ENCODE measurements at regions not wholly inside any gene's neighbourhood (a gene's known extent, or its start where the extent isn't known, plus 50 kb on each side); places are given as distances from the start of the nearest gene placed in this dataset.

DNA sequence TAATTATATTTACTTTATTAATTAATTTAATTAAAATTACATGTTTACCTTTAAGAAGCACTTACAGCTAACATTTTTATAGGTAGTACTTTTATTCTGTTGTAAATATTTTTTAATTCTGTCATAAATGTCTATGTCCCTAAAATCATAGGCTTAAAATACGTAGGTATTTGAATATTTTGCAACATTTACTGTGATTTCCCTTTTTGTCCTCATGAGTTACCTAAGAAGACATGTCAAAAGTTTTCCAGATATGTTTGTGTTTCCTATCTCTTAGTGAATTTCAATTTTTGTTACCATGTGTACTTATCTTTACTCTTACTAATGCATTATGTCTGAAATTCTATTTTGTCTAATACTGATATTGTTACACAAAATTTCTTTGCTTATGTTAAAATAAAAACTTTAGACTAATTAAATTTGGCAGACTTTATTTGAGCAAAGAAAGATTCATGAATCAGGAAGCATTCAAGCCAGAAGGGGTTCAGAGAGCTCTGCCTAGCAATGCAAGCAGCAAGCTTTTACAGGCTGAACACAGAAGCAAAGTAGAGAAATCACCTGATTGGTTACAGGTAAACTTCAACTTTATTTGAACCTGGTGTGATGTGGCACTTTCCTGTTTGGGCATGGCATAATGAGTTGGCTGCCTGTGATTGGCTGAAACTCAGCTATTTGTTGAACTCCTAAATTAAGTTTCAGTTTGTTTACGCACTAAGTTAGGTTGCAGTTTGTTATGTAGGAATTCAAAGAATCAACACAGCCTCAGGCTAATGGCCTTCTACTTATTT lies 123.2 kb upstream of the TMEM170B start (continued):
- TF ChIP-seq ELF4 (CRISPR knock-in tag; IDR thresholded peaks at IDR 0.05; ENCODE audit: borderline replicate concordance) (no peak), FIP1L1 (IDR thresholded peaks at IDR 0.05; ENCODE audit: borderline replicate concordance, insufficient read depth, low read depth, low read length) (no peak), EP300 (IDR thresholded peaks at IDR 0.05; ENCODE audit: low read depth in 2 of 2, low read length in 2 of 2) (0 out of 4 replicates have a peak, but pooled peaks of 1 of the 2 experiments have one; percentile 5), EP300 (CRISPR knock-in tag; IDR thresholded peaks at IDR 0.05; ENCODE audit: borderline replicate concordance) (no peak), ZNF672 (CRISPR knock-in tag; IDR thresholded peaks at IDR 0.05) (no peak), MEF2D (CRISPR knock-in tag; IDR thresholded peaks at IDR 0.05) (peak; percentile 96; the same call in 1 of the 2 replicates), EZH2 (conservative IDR thresholded peaks at IDR 0.05; ENCODE audit: low read depth, low read length) (no peak), RFX1 (IDR thresholded peaks at IDR 0.05) (no peak), HOXA7 (CRISPR knock-in tag; IDR thresholded peaks at IDR 0.05) (no peak), SIN3A (IDR thresholded peaks at IDR 0.05; ENCODE audit: borderline replicate concordance, low read depth, low read length) (no peak), GATAD2A (CRISPR knock-in tag; IDR thresholded peaks at IDR 0.05) (peak; percentile 55), EHMT2 (IDR thresholded peaks at IDR 0.05; ENCODE audit: borderline replicate concordance, low read depth, low read length) (no peak), SETDB1 (CRISPR knock-in tag; IDR thresholded peaks at IDR 0.05; ENCODE audit: borderline replicate concordance) (no peak), ZNF225 (CRISPR knock-in tag; IDR thresholded peaks at IDR 0.05) (no peak)
- TF ChIP-seq, protein P1, sequence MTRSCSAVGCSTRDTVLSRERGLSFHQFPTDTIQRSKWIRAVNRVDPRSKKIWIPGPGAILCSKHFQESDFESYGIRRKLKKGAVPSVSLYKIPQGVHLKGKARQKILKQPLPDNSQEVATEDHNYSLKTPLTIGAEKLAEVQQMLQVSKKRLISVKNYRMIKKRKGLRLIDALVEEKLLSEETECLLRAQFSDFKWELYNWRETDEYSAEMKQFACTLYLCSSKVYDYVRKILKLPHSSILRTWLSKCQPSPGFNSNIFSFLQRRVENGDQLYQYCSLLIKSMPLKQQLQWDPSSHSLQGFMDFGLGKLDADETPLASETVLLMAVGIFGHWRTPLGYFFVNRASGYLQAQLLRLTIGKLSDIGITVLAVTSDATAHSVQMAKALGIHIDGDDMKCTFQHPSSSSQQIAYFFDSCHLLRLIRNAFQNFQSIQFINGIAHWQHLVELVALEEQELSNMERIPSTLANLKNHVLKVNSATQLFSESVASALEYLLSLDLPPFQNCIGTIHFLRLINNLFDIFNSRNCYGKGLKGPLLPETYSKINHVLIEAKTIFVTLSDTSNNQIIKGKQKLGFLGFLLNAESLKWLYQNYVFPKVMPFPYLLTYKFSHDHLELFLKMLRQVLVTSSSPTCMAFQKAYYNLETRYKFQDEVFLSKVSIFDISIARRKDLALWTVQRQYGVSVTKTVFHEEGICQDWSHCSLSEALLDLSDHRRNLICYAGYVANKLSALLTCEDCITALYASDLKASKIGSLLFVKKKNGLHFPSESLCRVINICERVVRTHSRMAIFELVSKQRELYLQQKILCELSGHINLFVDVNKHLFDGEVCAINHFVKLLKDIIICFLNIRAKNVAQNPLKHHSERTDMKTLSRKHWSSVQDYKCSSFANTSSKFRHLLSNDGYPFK (CRISPR knock-in tag; IDR thresholded peaks at IDR 0.05; ENCODE audit: borderline replicate concordance) = no peak
- TF ChIP-seq, protein P2, sequence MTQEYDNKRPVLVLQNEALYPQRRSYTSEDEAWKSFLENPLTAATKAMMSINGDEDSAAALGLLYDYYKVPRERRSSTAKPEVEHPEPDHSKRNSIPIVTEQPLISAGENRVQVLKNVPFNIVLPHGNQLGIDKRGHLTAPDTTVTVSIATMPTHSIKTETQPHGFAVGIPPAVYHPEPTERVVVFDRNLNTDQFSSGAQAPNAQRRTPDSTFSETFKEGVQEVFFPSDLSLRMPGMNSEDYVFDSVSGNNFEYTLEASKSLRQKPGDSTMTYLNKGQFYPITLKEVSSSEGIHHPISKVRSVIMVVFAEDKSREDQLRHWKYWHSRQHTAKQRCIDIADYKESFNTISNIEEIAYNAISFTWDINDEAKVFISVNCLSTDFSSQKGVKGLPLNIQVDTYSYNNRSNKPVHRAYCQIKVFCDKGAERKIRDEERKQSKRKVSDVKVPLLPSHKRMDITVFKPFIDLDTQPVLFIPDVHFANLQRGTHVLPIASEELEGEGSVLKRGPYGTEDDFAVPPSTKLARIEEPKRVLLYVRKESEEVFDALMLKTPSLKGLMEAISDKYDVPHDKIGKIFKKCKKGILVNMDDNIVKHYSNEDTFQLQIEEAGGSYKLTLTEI (CRISPR knock-in tag; conservative IDR thresholded peaks at IDR 0.05) = no peak
- TF ChIP-seq, protein P3, sequence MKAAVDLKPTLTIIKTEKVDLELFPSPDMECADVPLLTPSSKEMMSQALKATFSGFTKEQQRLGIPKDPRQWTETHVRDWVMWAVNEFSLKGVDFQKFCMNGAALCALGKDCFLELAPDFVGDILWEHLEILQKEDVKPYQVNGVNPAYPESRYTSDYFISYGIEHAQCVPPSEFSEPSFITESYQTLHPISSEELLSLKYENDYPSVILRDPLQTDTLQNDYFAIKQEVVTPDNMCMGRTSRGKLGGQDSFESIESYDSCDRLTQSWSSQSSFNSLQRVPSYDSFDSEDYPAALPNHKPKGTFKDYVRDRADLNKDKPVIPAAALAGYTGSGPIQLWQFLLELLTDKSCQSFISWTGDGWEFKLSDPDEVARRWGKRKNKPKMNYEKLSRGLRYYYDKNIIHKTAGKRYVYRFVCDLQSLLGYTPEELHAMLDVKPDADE (CRISPR knock-in tag; IDR thresholded peaks at IDR 0.05) = no peak
- TF ChIP-seq, protein P4, sequence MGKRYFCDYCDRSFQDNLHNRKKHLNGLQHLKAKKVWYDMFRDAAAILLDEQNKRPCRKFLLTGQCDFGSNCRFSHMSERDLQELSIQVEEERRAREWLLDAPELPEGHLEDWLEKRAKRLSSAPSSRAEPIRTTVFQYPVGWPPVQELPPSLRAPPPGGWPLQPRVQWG (CRISPR knock-in tag; IDR thresholded peaks at IDR 0.05; ENCODE audit: borderline replicate concordance, low read depth) = no peak

Data from HepG2 (cell line).